MM.1S (cell line): ENCODE measurements at regions not wholly inside any gene's neighbourhood (a gene's known extent, or its start where the extent isn't known, plus 50 kb on each side); places are given as distances from the start of the nearest gene placed in this dataset.

Experiments
- DNase-seq: peaks from one replicate; pipeline ENCODE4 v3.0.0-alpha.2; 2015
- H2AFZ ChIP-seq: fragments of 300-600 bp; sonication (generic); 2 replicates; pipeline ENCODE4 v1.6.0; 2016; ENCODE audit warnings: antibody characterized with exemption, low read length
- H3F3A ChIP-seq: fragments of 300-600 bp; sonication (generic); 2 replicates; pipeline ENCODE4 v1.6.1; 2016; ENCODE audit warnings: mild to moderate bottlenecking, antibody characterized with exemption, low read length, moderate library complexity, mixed read lengths; ENCODE audit not compliant: insufficient read depth
- H3K27ac ChIP-seq: fragments of 300-600 bp; sonication (generic); 2 replicates; pipeline ENCODE4 v1.5.1; 2016; ENCODE audit warnings: mild to moderate bottlenecking, low read length
- H3K27me3 ChIP-seq: fragments of 300-600 bp; sonication (generic); replicated peaks from 2 replicates; pipeline ENCODE4 v1.6.0; 2016; ENCODE audit warnings: low read length; ENCODE audit not compliant: insufficient read depth
- H3K36me3 ChIP-seq: fragments of 300-600 bp; sonication (generic); replicated peaks from 2 replicates; pipeline ENCODE4 v1.6.1; 2016; ENCODE audit warnings: mild to moderate bottlenecking, low read length, mixed read lengths; ENCODE audit not compliant: insufficient read depth
- H3K4me1 ChIP-seq: fragments of 300-600 bp; sonication (generic); 2 replicates; pipeline ENCODE4 v1.6.1; 2016; ENCODE audit warnings: low read length, mixed read lengths
- H3K4me2 ChIP-seq: fragments of 300-600 bp; sonication (generic); 2 replicates; pipeline ENCODE4 v1.6.0; 2016; ENCODE audit warnings: low read depth, low read length
- H3K4me3 ChIP-seq: fragments of 300-600 bp; sonication (generic); 2 replicates; pipeline ENCODE4 v1.5.1; 2016; ENCODE audit warnings: low read length, mixed read lengths
- H3K79me2 ChIP-seq: fragments of 300-600 bp; sonication (generic); 2 replicates; pipeline ENCODE4 v1.6.1; 2016; ENCODE audit warnings: mixed run types, low read length, mixed read lengths
- H3K9ac ChIP-seq: fragments of 300-600 bp; sonication (generic); 2 replicates; pipeline ENCODE4 v1.6.1; 2016; ENCODE audit warnings: low read length, mixed read lengths
- H3K9me2 ChIP-seq: fragments of 300-600 bp; sonication (generic); replicated peaks from 2 replicates; pipeline ENCODE4 v1.6.1; 2016; ENCODE audit warnings: mild to moderate bottlenecking, low read length, mixed read lengths; ENCODE audit not compliant: insufficient read depth
- H3K9me3 ChIP-seq: fragments of 300-600 bp; sonication (generic); replicated peaks from 2 replicates; pipeline ENCODE4 v1.6.1; 2016; ENCODE audit warnings: mild to moderate bottlenecking, low read length, mixed read lengths; ENCODE audit not compliant: insufficient read depth
- H4K20me1 ChIP-seq: fragments of 300-600 bp; sonication (generic); 2 replicates; pipeline ENCODE4 v1.6.1; 2016; ENCODE audit warnings: mild to moderate bottlenecking, low read length, moderate library complexity, mixed read lengths; ENCODE audit not compliant: insufficient read depth
- CTCF ChIP-seq: fragments of 300-600 bp; sonication (generic); IDR thresholded peaks from 2 replicates; pipeline ENCODE4 v1.5.1; 2016; ENCODE audit warnings: antibody characterized with exemption, low read length, mixed read lengths
- EZH2 ChIP-seq: fragments of 300-600 bp; sonication (generic); optimal IDR thresholded peaks from 2 replicates; pipeline ENCODE3; 2017; ENCODE audit warnings: low read depth, mild to moderate bottlenecking, antibody characterized with exemption, low read length, mixed read lengths
- EZH2phosphoT487 ChIP-seq: fragments of 300-600 bp; sonication (generic); IDR thresholded peaks from 2 replicates; pipeline ENCODE4 v1.6.1; 2018; ENCODE audit warnings: antibody characterized with exemption, low read length

GRCh38 chr17:36829676-36830075 is 107.6 kb upstream of the LHX1 start:
- Histone ChIP-seq H3F3A (no peaks in the 10 kb centered on the region), H3K27me3 (no peaks in the 10 kb centered on the region), H3K36me3 (no peaks in the 10 kb centered on the region), H3K4me1 (no peaks in the 10 kb centered on the region), H2AFZ (no peak overlapping the region), H3K4me2 (no peak overlapping the region), H4K20me1 (no peaks in the 10 kb centered on the region), H3K9ac (no peak overlapping the region), H3K27ac (no peak overlapping the region), H3K9me2 (no peaks in the 10 kb centered on the region), H3K9me3 (no peaks in the 10 kb centered on the region), H3K4me3 (no peak overlapping the region), H3K79me2 (no peaks in the 10 kb centered on the region)
- no peak for DNase-seq
- no peak for TF ChIP-seq CTCF
- no peak for TF ChIP-seq EZH2phosphoT487
- TF ChIP-seq EZH2 = no peak

GRCh38 chr17:36833279-36833678 is 104.0 kb upstream of the LHX1 start:
- Histone ChIP-seq H3K36me3 (no peaks in the 10 kb centered on the region), H3K27me3 (no peaks in the 10 kb centered on the region), H4K20me1 (no peaks in the 10 kb centered on the region), H3K27ac (no peak overlapping the region), H3K9me3 (no peaks in the 10 kb centered on the region), H2AFZ (no peak overlapping the region), H3K4me2 (no peak overlapping the region), H3K4me3 (no peak overlapping the region), H3F3A (no peaks in the 10 kb centered on the region), H3K4me1 (no peaks in the 10 kb centered on the region), H3K9me2 (no peaks in the 10 kb centered on the region), H3K9ac (no peak overlapping the region), H3K79me2 (no peaks in the 10 kb centered on the region)
- TF ChIP-seq EZH2 (no peak), EZH2phosphoT487 (no peak), CTCF (no peak)
- DNase-seq = no peak

- H3K27me3 ChIP-seq = no peaks in the 10 kb centered on the region
- H2AFZ ChIP-seq = no peak overlapping the region
- H3K27ac ChIP-seq = no peak overlapping the region
- H3K79me2 ChIP-seq = no peaks in the 10 kb centered on the region
- H3K4me2 ChIP-seq = no peak overlapping the region
- TF ChIP-seq CTCF (no peak), EZH2 (no peak), EZH2phosphoT487 (no peak)
- H3F3A ChIP-seq = no peaks in the 10 kb centered on the region
- no peaks in the 10 kb centered on the region for H3K9me3 ChIP-seq
- no peak overlapping the region for H3K9ac ChIP-seq
- DNase-seq = no peak
- H3K36me3 ChIP-seq = no peaks in the 10 kb centered on the region
- H4K20me1 ChIP-seq = no peaks in the 10 kb centered on the region
- H3K4me1 ChIP-seq = no peaks in the 10 kb centered on the region
- H3K9me2 ChIP-seq = no peaks in the 10 kb centered on the region
- H3K4me3 ChIP-seq = no peak overlapping the region
Measured at GRCh38 chr17:36835036-36835435, 102.2 kb upstream of the LHX1 start.
